Epithelial cell of esophagus (primary cell): ENCODE measurements at regions not wholly inside any gene's neighbourhood (a gene's known extent, or its start where the extent isn't known, plus 50 kb on each side); places are given as distances from the start of the nearest gene placed in this dataset.
A peak's percentile ranks its signal among the peaks of the same experiment; 100 is the strongest.
"Not testable (repeated sequence)": the region's sequence is repeated elsewhere in the genome, so short reads cannot be mapped to it uniquely, and the experiment has no call there.

Experiments used
- DNase-seq: peaks from one replicate; pipeline ENCODE4 v3.0.0; 2010; ENCODE audit warnings: low read depth
- H3K4me3 ChIP-seq: 2 replicates; pipeline ENCODE4 v1.5.1; 2011; ENCODE audit warnings: mild to moderate bottlenecking, low read length, control low read depth
- TF ChIP-seq, protein P1 (sequence below): IDR thresholded peaks from 2 replicates; pipeline ENCODE4 v1.5.1; 2011; ENCODE audit warnings: low read depth, mild to moderate bottlenecking, low read length, control low read depth, inconsistent platforms; ENCODE audit not compliant: insufficient read depth; ENCODE audit errors: missing control alignments

GRCh38 chrX:25726539-25726938 lies 411.6 kb upstream of the MAGEB18 start:
- H3K4me3 ChIP-seq = no peak overlapping the region
- DNase-seq = peak; percentile 23
- TF ChIP-seq, protein P1, sequence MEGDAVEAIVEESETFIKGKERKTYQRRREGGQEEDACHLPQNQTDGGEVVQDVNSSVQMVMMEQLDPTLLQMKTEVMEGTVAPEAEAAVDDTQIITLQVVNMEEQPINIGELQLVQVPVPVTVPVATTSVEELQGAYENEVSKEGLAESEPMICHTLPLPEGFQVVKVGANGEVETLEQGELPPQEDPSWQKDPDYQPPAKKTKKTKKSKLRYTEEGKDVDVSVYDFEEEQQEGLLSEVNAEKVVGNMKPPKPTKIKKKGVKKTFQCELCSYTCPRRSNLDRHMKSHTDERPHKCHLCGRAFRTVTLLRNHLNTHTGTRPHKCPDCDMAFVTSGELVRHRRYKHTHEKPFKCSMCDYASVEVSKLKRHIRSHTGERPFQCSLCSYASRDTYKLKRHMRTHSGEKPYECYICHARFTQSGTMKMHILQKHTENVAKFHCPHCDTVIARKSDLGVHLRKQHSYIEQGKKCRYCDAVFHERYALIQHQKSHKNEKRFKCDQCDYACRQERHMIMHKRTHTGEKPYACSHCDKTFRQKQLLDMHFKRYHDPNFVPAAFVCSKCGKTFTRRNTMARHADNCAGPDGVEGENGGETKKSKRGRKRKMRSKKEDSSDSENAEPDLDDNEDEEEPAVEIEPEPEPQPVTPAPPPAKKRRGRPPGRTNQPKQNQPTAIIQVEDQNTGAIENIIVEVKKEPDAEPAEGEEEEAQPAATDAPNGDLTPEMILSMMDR = no peak

GRCh38 chrX:25733148-25733547 lies 405.0 kb upstream of the MAGEB18 start:
- H3K4me3 ChIP-seq = no peak overlapping the region
- peak; percentile 23 for DNase-seq
- TF ChIP-seq, protein P1 = no peak

DNA sequence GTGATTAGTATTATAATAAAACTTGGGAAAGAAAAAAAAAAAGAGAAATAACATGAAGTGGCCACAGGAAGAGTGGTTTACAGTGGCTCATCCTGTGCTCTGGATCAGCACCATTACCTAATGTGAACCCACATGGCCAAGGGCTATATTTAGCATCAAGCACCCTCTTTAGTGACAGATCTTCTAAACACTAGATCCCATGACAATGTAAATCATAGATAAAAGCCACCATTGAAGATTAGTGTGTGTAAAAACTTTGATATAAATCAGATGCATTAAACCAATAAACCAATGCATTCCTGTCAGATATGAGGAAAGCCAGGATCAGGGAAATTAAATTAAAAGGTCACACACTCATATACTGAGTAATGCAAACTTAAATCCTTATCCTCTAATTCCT lies 400.6 kb upstream of the MAGEB18 start:
- TF ChIP-seq, protein P1 = no peak
- no peak for DNase-seq
- H3K4me3 ChIP-seq = no peak overlapping the region

DNA sequence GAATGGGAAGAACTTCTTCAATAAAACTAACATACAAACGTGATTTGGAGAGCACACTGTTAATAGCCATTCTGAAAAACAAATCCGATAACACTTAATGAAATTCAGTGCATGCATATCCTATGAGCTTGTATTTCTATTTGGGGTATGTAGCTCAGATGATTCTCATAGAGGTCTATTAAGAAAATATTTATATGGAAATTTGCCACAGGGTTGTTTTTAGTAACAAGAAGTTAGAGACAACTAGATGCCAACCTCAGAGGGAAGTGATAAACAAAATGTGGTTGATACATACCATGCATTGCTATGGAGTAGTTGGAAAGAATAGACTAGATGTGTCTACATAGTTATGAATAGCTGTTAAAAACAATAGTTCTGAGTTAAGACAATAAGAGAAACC lies 395.8 kb upstream of the MAGEB18 start:
- TF ChIP-seq, protein P1 = no peak
- DNase-seq = no peak
- no peak overlapping the region for H3K4me3 ChIP-seq

GRCh38 chrX:25754399-25754798 lies 383.7 kb upstream of the MAGEB18 start:
- H3K4me3 ChIP-seq = no peak overlapping the region
- TF ChIP-seq, protein P1 = no peak
- DNase-seq = no peak

- H3K4me3 ChIP-seq = no peak overlapping the region
- TF ChIP-seq, protein P1 = no peak
These were observed 382.9 kb upstream of the MAGEB18 start for GRCh38 chrX:25755194-25755593.

DNA sequence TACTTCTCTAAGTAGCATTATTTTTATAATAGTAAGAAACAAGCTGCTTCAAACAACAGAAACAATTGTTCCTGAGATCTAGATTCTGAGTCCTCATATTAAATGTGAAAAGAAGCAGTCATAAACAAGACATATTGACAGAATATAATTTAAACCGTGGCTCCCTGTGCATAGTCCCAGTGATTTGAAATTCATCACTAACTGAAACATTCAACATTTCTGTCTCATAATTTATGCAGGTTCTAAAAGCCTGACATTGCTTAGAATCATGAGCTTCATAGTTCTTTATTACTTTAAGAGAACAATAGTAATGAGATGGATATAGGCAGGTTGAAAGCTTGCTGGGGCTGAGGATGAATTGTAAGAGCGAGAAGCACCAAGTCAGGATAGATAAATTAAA lies 375.5 kb upstream of the MAGEB18 start:
- no peak for DNase-seq
- TF ChIP-seq, protein P1 = no peak
- no peak overlapping the region for H3K4me3 ChIP-seq

More at GRCh38 chrX:25755194-25755593, 382.9 kb upstream of the MAGEB18 start:
- no peak for DNase-seq

DNA sequence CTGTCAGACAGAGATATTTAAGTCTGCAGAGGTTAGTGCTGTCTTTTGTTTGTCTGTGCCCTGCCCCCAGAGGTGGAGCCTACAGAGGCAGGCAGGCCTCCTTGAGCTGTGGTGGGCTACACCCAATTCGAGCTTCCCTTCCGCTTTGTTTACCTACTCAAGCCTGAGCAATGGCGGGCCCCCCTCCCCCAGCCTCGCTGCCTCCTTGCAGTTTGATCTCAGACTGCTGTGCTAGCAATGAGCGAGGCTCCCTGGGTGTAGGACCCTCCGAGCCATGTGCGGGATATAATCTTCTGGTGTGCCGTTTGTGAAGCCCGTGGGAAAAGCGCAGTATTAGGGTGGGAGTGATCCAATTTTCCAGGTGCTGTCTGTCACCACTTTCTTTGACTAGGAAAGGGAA lies 366.3 kb upstream of the MAGEB18 start:
- DNase-seq, H3K4me3 ChIP-seq: not testable (repeated sequence)

DNA sequence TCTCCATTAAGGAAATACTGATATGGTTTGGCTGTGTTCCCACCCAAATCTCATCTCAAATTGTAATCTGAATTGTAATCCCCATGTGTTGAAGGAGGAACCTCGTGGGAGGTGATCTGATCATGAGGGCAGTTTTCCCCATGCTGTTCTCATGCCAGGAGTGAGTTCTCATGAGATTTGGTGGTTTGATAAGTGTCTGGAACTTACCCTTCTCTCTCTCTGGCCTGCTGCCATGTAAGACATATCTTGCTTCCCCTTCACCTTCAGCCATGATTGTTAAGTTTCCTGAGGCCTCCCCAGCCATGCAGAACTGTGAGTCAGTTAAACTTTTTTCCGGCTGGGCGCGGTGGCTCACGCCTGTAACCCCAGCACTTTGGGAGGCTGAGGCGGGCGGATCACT lies 340.3 kb upstream of the MAGEB18 start:
- DNase-seq, H3K4me3 ChIP-seq: not testable (repeated sequence)
